Hepatocyte (in vitro differentiated cells): ENCODE measurements at regions not wholly inside any gene's neighbourhood (a gene's known extent, or its start where the extent isn't known, plus 50 kb on each side); places are given as distances from the start of the nearest gene placed in this dataset.

ENCODE experiments used
- DNase-seq: peaks from one replicate; pipeline ENCODE4 v3.0.0-alpha.2; 2016; ENCODE audit warnings: low spot score
- H2AFZ ChIP-seq: fragments of 200-600 bp; sonication (generic); 2 replicates; pipeline ENCODE4 v1.6.0; 2016; ENCODE audit warnings: antibody characterized with exemption, mild to moderate bottlenecking
- H3K27ac ChIP-seq: fragments of 200-600 bp; sonication (generic); 2 replicates; pipeline ENCODE4 v1.5.1; 2016; ENCODE audit warnings: mild to moderate bottlenecking
- H3K27me3 ChIP-seq: fragments of 200-600 bp; sonication (generic); 2 replicates; pipeline ENCODE4 v1.6.1; 2016
- H3K36me3 ChIP-seq: fragments of 200-600 bp; sonication (generic); replicated peaks from 2 replicates; pipeline ENCODE4 v1.5.1; 2016; ENCODE audit warnings: low read depth; ENCODE audit not compliant: insufficient read depth
- H3K4me1 ChIP-seq: fragments of 200-600 bp; sonication (generic); 2 replicates; pipeline ENCODE4 v1.5.1; 2016; ENCODE audit warnings: mild to moderate bottlenecking, moderate library complexity; ENCODE audit not compliant: insufficient read depth
- H3K4me2 ChIP-seq: fragments of 200-600 bp; sonication (generic); 2 replicates; pipeline ENCODE4 v1.6.0; 2016
- H3K4me3 ChIP-seq: fragments of 200-600 bp; sonication (generic); 2 replicates; pipeline ENCODE4 v1.5.1; 2016; ENCODE audit warnings: mild to moderate bottlenecking
- H3K79me2 ChIP-seq: fragments of 200-600 bp; sonication (generic); 2 replicates; pipeline ENCODE4 v1.6.0; 2017; ENCODE audit warnings: mild to moderate bottlenecking
- H3K9me2 ChIP-seq: fragments of 200-600 bp; sonication (generic); replicated peaks from 2 replicates; pipeline ENCODE4 v1.6.0; 2017; ENCODE audit warnings: mild to moderate bottlenecking; ENCODE audit not compliant: insufficient read depth
- H3K9me3 ChIP-seq: fragments of 200-600 bp; sonication (generic); 2 replicates; pipeline ENCODE4 v1.5.1; 2016; ENCODE audit warnings: low read depth, mild to moderate bottlenecking
- H4K20me1 ChIP-seq: fragments of 200-600 bp; sonication (generic); 2 replicates; pipeline ENCODE4 v1.6.0; 2016; ENCODE audit warnings: mild to moderate bottlenecking; ENCODE audit not compliant: insufficient read depth, poor library complexity, severe bottlenecking
- EZH2 ChIP-seq: fragments of 200-600 bp; sonication (generic); IDR thresholded peaks from 2 replicates; pipeline ENCODE4 v1.6.1; 2016; ENCODE audit warnings: antibody characterized with exemption, mild to moderate bottlenecking, borderline replicate concordance
- EZH2phosphoT487 ChIP-seq: fragments of 200-600 bp; sonication (generic); IDR thresholded peaks from one replicate; pipeline ENCODE4 v1.6.1; 2018; ENCODE audit warnings: antibody characterized with exemption, mild to moderate bottlenecking, low read depth, moderate library complexity; ENCODE audit not compliant: unreplicated experiment, severe bottlenecking
- WGBS: methylation state at CpG from one replicate; pipeline ENCODE4 v1.1.6; 2016; ENCODE audit warnings: low lambda C conversion rate; ENCODE audit errors: missing lambda C conversion rate; 5-methylcytosine and 5-hydroxymethylcytosine counted together
- TF ChIP-seq, protein P1 (sequence below): fragments of 200-600 bp; sonication (generic); IDR thresholded peaks from 2 replicates; pipeline ENCODE4 v1.5.1; 2016; ENCODE audit warnings: antibody characterized with exemption, mild to moderate bottlenecking; ENCODE audit not compliant: poor library complexity

DNA sequence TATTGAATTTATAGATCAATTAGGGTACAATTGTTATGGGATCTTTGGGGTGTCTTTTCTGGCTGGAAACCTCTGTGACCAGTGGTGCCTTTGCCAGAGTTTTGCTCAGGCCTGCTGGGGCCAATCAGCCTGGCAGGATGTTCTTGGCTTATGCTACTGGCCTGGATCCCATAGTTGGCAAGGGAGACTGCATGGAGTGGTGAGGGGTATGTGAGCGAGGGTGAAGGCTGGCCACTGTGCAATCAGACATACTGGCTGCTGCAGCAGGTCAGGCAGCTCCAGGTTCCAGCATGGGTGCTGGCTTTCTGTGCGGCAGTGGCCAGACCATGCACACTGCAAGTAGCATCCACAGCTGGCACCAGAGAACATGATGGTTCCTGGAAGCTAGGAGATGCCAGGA lies 1053.2 kb upstream of the GBE1 start:
- 91% methylated on average over 2 of the region's 2 CpGs for WGBS
- H3K36me3 ChIP-seq: no peaks in the 10 kb centered on the region
- no peaks in the 10 kb centered on the region for H3K79me2 ChIP-seq
- no peaks in the 10 kb centered on the region for H3K9me2 ChIP-seq
- H2AFZ ChIP-seq: no peak overlapping the region
- TF ChIP-seq EZH2: no peak
- TF ChIP-seq, protein P1, sequence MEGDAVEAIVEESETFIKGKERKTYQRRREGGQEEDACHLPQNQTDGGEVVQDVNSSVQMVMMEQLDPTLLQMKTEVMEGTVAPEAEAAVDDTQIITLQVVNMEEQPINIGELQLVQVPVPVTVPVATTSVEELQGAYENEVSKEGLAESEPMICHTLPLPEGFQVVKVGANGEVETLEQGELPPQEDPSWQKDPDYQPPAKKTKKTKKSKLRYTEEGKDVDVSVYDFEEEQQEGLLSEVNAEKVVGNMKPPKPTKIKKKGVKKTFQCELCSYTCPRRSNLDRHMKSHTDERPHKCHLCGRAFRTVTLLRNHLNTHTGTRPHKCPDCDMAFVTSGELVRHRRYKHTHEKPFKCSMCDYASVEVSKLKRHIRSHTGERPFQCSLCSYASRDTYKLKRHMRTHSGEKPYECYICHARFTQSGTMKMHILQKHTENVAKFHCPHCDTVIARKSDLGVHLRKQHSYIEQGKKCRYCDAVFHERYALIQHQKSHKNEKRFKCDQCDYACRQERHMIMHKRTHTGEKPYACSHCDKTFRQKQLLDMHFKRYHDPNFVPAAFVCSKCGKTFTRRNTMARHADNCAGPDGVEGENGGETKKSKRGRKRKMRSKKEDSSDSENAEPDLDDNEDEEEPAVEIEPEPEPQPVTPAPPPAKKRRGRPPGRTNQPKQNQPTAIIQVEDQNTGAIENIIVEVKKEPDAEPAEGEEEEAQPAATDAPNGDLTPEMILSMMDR: no peak
- TF ChIP-seq EZH2phosphoT487: no peak
- no peaks in the 10 kb centered on the region for H3K27me3 ChIP-seq
- H3K4me3 ChIP-seq: no peak overlapping the region
- no peaks in the 10 kb centered on the region for H4K20me1 ChIP-seq
- DNase-seq: no peak
- no peaks in the 10 kb centered on the region for H3K9me3 ChIP-seq
- no peak overlapping the region for H3K27ac ChIP-seq
- no peaks in the 10 kb centered on the region for H3K4me1 ChIP-seq
- no peak overlapping the region for H3K4me2 ChIP-seq

DNA sequence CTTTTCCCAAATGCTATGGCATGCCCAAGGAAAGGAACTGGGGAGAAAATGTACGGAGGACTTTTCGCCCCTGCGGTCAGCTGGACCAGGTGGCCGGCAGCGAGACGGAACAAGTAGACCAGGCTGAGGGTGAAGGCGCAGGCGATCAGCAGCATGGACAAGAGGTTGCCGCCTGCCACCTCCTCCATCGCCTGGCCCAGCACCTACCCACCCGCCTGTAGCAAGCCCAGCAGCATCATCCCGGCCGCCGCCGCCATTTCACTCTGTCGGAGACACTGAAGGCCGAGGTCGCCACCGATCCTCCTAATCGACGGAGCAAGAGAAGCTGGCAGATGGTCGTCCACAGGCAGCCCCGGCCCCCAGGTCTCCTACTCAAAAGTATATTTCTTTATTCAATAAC lies 1046.3 kb upstream of the GBE1 start:
- Histone ChIP-seq H3K9me2 (no peaks in the 10 kb centered on the region), H3K4me1 (no peaks in the 10 kb centered on the region), H3K27me3 (no peaks in the 10 kb centered on the region), H3K4me2 (no peak overlapping the region), H4K20me1 (no peaks in the 10 kb centered on the region), H3K9me3 (no peaks in the 10 kb centered on the region), H2AFZ (no peak overlapping the region), H3K36me3 (no peaks in the 10 kb centered on the region), H3K27ac (no peak overlapping the region), H3K4me3 (no peak overlapping the region), H3K79me2 (no peaks in the 10 kb centered on the region)
- no peak for TF ChIP-seq EZH2
- TF ChIP-seq, protein P1: no peak
- TF ChIP-seq EZH2phosphoT487: no peak
- WGBS: 95% methylated on average over 23 of the region's 23 CpGs
- DNase-seq: no peak

DNA sequence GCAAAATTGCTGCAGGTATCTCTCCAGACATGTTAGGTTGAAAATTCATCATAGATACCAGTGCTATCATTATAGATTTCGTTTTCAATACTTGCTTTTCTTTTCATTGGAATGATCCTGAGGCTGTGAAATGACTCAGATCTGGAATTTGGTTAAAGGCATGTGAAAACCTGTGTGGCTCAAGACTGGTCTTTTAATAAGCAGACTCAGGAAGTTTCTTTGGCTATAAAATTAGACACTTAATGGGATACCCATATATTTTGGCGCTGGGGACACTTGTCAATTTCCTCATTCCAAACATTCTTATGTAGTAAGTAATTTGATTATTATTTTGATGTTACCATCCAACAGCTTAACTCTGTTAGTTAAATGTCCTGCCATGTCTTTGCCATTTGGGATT lies 1041.1 kb upstream of the GBE1 start:
- TF ChIP-seq, protein P1: no peak
- TF ChIP-seq EZH2phosphoT487 (no peak), EZH2 (no peak)
- Histone ChIP-seq H3K27me3 (no peaks in the 10 kb centered on the region), H3K4me1 (no peaks in the 10 kb centered on the region), H4K20me1 (no peaks in the 10 kb centered on the region), H3K27ac (no peak overlapping the region), H3K79me2 (no peaks in the 10 kb centered on the region), H3K9me2 (no peaks in the 10 kb centered on the region), H3K4me2 (no peak overlapping the region), H3K4me3 (no peak overlapping the region), H3K36me3 (no peaks in the 10 kb centered on the region), H3K9me3 (no peaks in the 10 kb centered on the region), H2AFZ (no peak overlapping the region)
- WGBS: 80% methylated on average over 2 of the region's 2 CpGs
- no peak for DNase-seq

DNA sequence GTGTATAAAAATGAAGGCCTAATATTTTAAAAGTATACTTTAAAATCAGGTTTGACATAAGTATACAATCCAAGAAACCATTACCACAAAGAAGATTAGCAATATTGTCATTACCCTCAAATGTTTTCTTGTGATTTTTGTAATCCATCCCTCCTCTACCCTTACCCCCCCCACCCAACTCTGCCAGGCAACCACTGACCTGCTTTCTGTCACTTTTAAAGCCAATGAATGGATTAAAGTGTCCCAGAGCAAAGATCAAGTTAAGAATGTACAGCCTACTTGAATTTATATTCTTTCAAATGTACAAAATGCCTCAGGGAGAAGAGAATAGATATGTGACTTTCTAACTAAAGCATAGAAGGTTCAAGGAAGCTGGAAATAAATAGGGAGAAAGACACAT lies 1038.8 kb upstream of the GBE1 start:
- Histone ChIP-seq H3K27me3 (no peaks in the 10 kb centered on the region), H3K36me3 (no peaks in the 10 kb centered on the region), H3K4me1 (no peaks in the 10 kb centered on the region), H3K9me2 (no peaks in the 10 kb centered on the region), H3K27ac (no peak overlapping the region), H3K9me3 (no peaks in the 10 kb centered on the region), H3K4me2 (no peak overlapping the region), H3K79me2 (no peaks in the 10 kb centered on the region), H3K4me3 (no peak overlapping the region), H4K20me1 (no peaks in the 10 kb centered on the region), H2AFZ (no peak overlapping the region)
- DNase-seq: no peak
- TF ChIP-seq EZH2phosphoT487 (no peak), EZH2 (no peak)
- TF ChIP-seq, protein P1: no peak
